CD4-positive, alpha-beta T cell treated with Interleukin-6 for 4 hours (primary cell): ENCODE measurements at regions not wholly inside any gene's neighbourhood (a gene's known extent, or its start where the extent isn't known, plus 50 kb on each side); places are given as distances from the start of the nearest gene placed in this dataset.

Experiments used
- DNase-seq: peaks from one replicate; pipeline ENCODE4 v3.0.0-alpha.2; 2020; ENCODE audit warnings: mixed read lengths

GRCh38 chr15:97653896-97654295 is 306.6 kb upstream of the ARRDC4 start:
- no peak for DNase-seq

- no peak for DNase-seq
These were observed 305.9 kb upstream of the ARRDC4 start for GRCh38 chr15:97654481-97655076.

- DNase-seq, result no peak
These were observed 298.7 kb upstream of the ARRDC4 start for GRCh38 chr15:97661796-97662195.

- DNase-seq, result no peak
These were observed 287.9 kb upstream of the ARRDC4 start for GRCh38 chr15:97672586-97672985.

GRCh38 chr15:97678656-97679055 is 281.8 kb upstream of the ARRDC4 start:
- DNase-seq, result no peak

DNA sequence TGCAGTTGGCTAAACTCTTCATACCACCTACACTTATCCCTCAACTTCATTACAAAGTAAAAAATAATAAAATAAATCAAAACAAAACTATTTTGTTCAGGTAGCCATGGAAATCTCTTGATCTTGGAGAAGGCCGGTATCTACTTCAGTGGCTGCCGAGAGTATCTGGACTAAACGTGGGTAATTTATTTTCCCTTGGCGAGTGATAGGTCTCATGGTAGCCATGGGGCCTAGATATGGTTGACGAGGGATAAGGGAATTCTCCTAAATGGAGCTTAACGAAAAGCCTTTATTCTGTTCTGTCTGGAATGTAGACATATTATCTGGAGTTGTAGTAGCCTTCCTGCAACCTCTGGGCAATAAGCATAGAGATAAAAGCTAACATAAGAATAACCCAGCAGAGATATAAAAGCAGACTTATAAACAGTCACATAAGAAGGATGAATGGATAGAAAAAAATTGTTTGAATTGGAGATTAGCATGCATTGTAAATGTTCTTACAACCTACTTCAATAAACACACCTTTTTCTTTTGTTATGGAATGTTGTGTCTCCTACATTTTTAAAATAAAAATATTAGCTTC is 281.3 kb upstream of the ARRDC4 start:
- no peak for DNase-seq

- no peak for DNase-seq
These were observed 279.8 kb upstream of the ARRDC4 start for GRCh38 chr15:97680606-97681220.

DNA sequence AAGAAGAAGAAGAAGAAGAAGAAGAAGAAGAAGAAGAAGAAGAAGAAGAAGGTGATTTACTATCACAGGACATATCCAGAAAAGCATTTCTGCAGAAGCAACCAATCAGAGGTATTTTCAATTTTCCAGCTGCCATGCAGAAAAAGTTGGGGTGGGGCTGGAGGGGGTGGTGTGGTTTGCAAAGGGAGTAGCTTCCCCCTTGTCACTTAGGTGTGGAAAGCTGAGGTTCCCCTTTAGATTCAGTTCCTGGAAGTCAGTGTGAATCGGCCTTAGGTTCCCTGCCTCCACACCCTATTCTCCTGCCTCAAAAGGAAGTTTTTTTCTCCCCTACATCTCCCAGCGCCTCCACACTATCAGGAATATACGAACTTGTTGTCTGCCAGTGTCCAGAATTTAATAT is 276.7 kb upstream of the ARRDC4 start:
- DNase-seq, result no peak

- no peak for DNase-seq
These were observed 276.3 kb upstream of the ARRDC4 start for GRCh38 chr15:97684249-97684648.

GRCh38 chr15:97686324-97686723 is 274.2 kb upstream of the ARRDC4 start:
- DNase-seq, result no peak

DNA sequence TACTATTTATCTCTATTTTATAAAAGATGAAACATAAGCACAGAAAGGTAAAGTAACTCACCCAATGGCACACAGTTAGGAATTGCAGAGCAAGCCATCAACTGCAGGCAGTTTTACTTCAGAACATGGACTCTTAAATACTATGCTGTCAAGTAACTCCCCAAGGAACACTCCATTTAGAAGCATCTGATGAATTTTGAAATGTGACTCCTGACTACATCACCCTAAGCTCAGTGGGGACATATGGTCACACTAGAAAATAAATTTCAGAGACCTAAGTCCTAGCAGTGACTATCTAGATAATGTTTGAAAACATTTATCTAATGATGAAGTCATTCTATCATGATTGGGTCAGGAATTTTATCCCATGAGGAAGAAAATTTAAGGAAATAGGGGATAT is 272.8 kb upstream of the ARRDC4 start:
- no peak for DNase-seq

DNA sequence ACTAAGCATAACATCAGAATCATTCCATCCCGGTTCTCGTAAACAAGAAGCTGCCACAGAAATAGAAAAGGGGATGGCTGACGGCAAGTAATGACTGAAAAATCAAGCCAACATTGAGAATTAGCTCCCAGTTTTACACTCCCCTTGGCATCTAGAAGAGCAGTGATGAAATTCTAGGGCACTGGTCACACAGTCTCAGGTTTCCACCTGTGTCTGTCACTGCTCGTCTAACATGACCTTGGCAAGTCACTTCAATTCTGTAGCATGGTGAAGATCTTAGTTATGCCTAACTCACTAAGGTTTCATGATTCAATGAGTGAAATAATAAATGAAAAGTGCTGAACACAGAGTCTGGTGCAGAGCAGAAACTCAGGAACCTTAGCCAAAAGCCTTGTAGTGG is 272.3 kb upstream of the ARRDC4 start:
- DNase-seq, result no peak

DNA sequence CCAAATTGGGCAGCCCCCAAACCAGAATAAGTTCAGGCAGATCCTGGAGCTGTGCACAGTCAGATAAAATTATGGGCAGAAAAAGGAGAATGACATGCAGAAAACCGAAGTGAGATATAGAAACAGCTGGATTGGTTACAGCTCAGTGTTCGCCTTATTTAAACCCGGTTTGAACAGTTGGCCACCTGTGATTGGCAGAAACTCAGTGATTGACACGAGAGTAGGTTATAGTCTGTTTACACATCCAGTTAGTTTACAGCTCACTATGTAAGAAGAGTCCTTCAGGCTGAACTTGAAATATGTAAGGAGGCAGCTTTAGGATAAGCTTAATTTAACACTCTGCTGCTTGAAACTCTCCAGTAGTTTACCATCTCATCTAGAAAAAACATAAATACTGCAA is 271.6 kb upstream of the ARRDC4 start:
- no peak for DNase-seq

DNA sequence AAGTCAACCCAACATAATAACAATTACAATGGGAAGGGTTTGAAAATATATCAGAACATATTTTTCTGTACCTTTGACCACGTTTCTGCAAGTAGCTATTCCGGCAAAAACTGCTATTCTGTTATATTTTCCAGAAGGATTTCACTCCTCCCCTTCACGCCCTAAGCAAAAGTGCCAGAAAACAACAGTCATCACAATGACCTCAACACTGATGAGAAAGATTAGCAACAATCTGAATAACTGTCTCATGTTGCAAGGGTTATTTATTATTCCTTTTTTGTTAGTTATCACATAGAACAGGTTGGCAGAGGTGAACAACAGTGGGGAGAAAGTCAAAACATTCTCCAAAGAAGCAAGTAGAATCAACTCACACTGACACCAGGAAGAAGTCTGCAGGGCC is 269.4 kb upstream of the ARRDC4 start:
- DNase-seq, result no peak

DNA sequence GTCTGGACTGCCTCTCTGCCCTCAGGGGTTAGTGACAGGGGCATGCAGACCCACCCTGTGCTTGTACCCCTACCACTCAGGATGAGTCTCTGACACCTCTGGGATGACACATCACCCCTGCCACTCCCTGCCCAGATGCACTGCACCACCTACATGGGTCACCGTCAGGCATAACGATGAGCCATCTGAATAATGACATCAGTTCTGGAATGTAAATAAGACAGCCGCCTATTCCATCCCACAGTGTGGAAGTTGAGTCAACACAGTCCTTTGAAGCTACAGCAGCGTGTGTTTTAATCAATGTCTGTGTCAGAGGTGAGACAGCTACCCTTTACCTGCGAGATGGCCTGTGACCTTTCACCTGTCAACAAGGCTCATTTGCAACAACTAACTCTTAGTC is 268.7 kb upstream of the ARRDC4 start:
- DNase-seq, result no peak

- DNase-seq, result no peak
These were observed 268.0 kb upstream of the ARRDC4 start for GRCh38 chr15:97692301-97693015.

GRCh38 chr15:97694456-97694855 is 266.0 kb upstream of the ARRDC4 start:
- no peak for DNase-seq

DNA sequence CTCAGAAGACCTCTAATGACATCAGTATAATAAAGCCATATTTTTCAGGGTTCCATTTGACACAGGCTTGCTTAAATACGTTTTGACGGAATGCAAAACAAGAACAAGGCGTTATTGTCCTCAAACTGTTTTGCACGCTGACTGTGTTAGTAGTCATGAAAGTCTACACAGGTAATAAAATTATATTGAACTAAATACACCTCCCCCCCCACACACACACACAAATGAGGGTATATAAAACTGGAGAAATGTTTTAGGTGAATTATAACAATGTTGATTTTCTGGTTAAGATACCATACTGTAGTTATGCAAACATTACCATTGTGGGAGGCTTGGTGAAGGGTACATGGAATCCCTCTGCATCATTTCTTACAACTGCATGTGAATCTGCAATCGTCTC is 257.1 kb upstream of the ARRDC4 start:
- DNase-seq, result no peak

DNA sequence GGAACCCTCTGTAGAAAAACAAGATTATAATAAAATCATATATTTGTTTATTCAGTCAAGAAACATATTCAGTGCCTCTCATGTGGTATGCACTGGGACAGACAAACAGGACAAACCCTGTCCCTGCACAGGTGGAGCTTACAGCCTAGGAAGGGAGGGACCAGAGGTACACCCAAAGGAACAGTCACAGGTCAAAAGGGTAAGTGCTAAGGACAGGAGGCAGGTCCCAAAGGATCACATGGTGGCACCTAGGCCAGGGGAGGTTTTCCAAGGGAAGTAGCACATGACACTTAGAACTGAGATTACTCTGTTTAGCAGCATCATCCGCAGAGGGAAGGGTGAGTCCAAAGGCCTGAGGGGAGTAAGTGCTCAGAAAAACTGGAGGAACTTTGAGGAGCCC is 254.4 kb upstream of the ARRDC4 start:
- DNase-seq, result no peak

- no peak for DNase-seq
These were observed 252.3 kb upstream of the ARRDC4 start for GRCh38 chr15:97708252-97708651.

GRCh38 chr15:97712530-97712929 is 248.0 kb upstream of the ARRDC4 start:
- no peak for DNase-seq

- no peak for DNase-seq
These were observed 242.7 kb upstream of the ARRDC4 start for GRCh38 chr15:97717806-97718205.

- DNase-seq, result no peak
These were observed 242.0 kb upstream of the ARRDC4 start for GRCh38 chr15:97718509-97718908.

DNA sequence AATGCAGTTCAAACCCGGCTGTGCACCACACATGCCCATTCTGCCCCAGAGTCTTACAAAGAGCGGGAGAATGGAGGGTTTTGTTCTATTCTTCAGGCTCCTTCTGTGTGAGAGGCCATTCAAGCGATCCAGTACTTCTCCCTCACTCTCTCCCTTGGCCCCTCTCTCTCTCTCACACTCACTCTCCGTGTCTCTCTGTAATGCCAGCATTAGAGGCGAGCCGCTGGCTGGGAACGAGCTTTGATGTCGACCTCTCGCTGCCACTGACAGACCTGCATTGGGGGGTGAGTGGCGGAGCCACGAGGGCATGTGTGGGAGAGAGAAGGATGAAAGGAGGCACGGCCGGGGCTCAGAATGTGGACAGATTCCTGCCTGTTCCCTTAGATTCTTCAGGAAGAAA is 231.7 kb upstream of the ARRDC4 start:
- DNase-seq, result no peak
